H1 (cell line): ENCODE measurements at regions not wholly inside any gene's neighbourhood (a gene's known extent, or its start where the extent isn't known, plus 50 kb on each side); places are given as distances from the start of the nearest gene placed in this dataset.

Experiments used
- RBBP5 ChIP-seq: IDR thresholded peaks from 2 replicates; pipeline ENCODE4 v1.7.1; 2012; ENCODE audit warnings: low read depth, mild to moderate bottlenecking, inconsistent platforms, low read length, moderate library complexity, borderline replicate concordance
- TAF1 ChIP-seq: IDR thresholded peaks from 2 replicates; pipeline ENCODE4 v1.6.1; 2011; ENCODE audit warnings: mild to moderate bottlenecking, low read depth, low read length
- TF ChIP-seq, protein P1 (sequence below): IDR thresholded peaks from 2 replicates; pipeline ENCODE4 v1.6.1; 2012; ENCODE audit warnings: inconsistent platforms
- TF ChIP-seq, protein P2 (sequence below): IDR thresholded peaks from 2 replicates; pipeline ENCODE4 v1.6.1; 2012; ENCODE audit warnings: inconsistent platforms

- TF ChIP-seq RBBP5 (no peak), TAF1 (no peak)
- TF ChIP-seq, protein P1, sequence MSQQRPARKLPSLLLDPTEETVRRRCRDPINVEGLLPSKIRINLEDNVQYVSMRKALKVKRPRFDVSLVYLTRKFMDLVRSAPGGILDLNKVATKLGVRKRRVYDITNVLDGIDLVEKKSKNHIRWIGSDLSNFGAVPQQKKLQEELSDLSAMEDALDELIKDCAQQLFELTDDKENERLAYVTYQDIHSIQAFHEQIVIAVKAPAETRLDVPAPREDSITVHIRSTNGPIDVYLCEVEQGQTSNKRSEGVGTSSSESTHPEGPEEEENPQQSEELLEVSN, result no peak
- TF ChIP-seq, protein P2, sequence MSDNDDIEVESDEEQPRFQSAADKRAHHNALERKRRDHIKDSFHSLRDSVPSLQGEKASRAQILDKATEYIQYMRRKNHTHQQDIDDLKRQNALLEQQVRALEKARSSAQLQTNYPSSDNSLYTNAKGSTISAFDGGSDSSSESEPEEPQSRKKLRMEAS, result no peak
These were observed 177.0 kb downstream of the HAPSTR1 start (continued) for GRCh38 chr16:9268446-9268845.
